ENCODE measurements at regions not wholly inside any gene's neighbourhood (a gene's known extent, or its start where the extent isn't known, plus 50 kb on each side); places are given as distances from the start of the nearest gene placed in this dataset.

GRCh38 chr3:6079011-6079410 lies 781.9 kb upstream of the GRM7 start:
- DNase-seq (ENCODE audit: low read depth in 1 of 2, low spot score in 1 of 2) = no peak

- no peak for DNase-seq (ENCODE audit: low read depth in 1 of 2, low spot score in 1 of 2)
These were observed 781.2 kb upstream of the GRM7 start for GRCh38 chr3:6079561-6080179.

GRCh38 chr3:6088433-6088832 lies 772.5 kb upstream of the GRM7 start:
- DNase-seq (ENCODE audit: low read depth in 1 of 2, low spot score in 1 of 2) = no peak

- no peak for DNase-seq (ENCODE audit: low read depth in 1 of 2, low spot score in 1 of 2)
These were observed 771.1 kb upstream of the GRM7 start for GRCh38 chr3:6089780-6090179.

- DNase-seq (ENCODE audit: low read depth in 1 of 2, low spot score in 1 of 2) = no peak
These were observed 769.7 kb upstream of the GRM7 start for GRCh38 chr3:6091262-6091661.

- DNase-seq (ENCODE audit: low read depth in 1 of 2, low spot score in 1 of 2) = no peak
These were observed 765.9 kb upstream of the GRM7 start for GRCh38 chr3:6095006-6095405.

- no peak for DNase-seq (ENCODE audit: low read depth in 1 of 2, low spot score in 1 of 2)
These were observed 763.9 kb upstream of the GRM7 start for GRCh38 chr3:6097021-6097420.

GRCh38 chr3:6097556-6097955 lies 763.4 kb upstream of the GRM7 start:
- DNase-seq (ENCODE audit: low read depth in 1 of 2, low spot score in 1 of 2) = no peak

- DNase-seq (ENCODE audit: low read depth in 1 of 2, low spot score in 1 of 2) = no peak
These were observed 762.3 kb upstream of the GRM7 start for GRCh38 chr3:6098516-6099157.

GRCh38 chr3:6099458-6100075 lies 761.3 kb upstream of the GRM7 start:
- no peak for DNase-seq (ENCODE audit: low read depth in 1 of 2, low spot score in 1 of 2)

- no peak for DNase-seq (ENCODE audit: low read depth in 1 of 2, low spot score in 1 of 2)
These were observed 755.7 kb upstream of the GRM7 start for GRCh38 chr3:6105187-6105586.

- DNase-seq (ENCODE audit: low read depth in 1 of 2, low spot score in 1 of 2) = no peak
These were observed 752.0 kb upstream of the GRM7 start for GRCh38 chr3:6108957-6109356.

- DNase-seq (ENCODE audit: low read depth in 1 of 2, low spot score in 1 of 2) = no peak
These were observed 750.5 kb upstream of the GRM7 start for GRCh38 chr3:6110451-6110850.

- DNase-seq (ENCODE audit: low read depth in 1 of 2, low spot score in 1 of 2) = no peak
These were observed 748.4 kb upstream of the GRM7 start for GRCh38 chr3:6112546-6112945.

GRCh38 chr3:6113338-6113737 lies 747.6 kb upstream of the GRM7 start:
- no peak for DNase-seq (ENCODE audit: low read depth in 1 of 2, low spot score in 1 of 2)

GRCh38 chr3:6119367-6119766 lies 741.5 kb upstream of the GRM7 start:
- DNase-seq (ENCODE audit: low read depth in 1 of 2, low spot score in 1 of 2) = no peak

GRCh38 chr3:6120786-6121185 lies 740.1 kb upstream of the GRM7 start:
- DNase-seq (ENCODE audit: low read depth in 1 of 2, low spot score in 1 of 2) = no peak

- no peak for DNase-seq (ENCODE audit: low read depth in 1 of 2, low spot score in 1 of 2)
These were observed 736.0 kb upstream of the GRM7 start for GRCh38 chr3:6124875-6125274.

- DNase-seq (ENCODE audit: low read depth in 1 of 2, low spot score in 1 of 2) = no peak
These were observed 735.4 kb upstream of the GRM7 start for GRCh38 chr3:6125520-6125919.

- no peak for DNase-seq (ENCODE audit: low read depth in 1 of 2, low spot score in 1 of 2)
These were observed 728.1 kb upstream of the GRM7 start for GRCh38 chr3:6132684-6133432.

GRCh38 chr3:6142707-6143106 lies 718.2 kb upstream of the GRM7 start:
- DNase-seq (ENCODE audit: low read depth in 1 of 2, low spot score in 1 of 2) = no peak

GRCh38 chr3:6147883-6148282 lies 713.0 kb upstream of the GRM7 start:
- DNase-seq (ENCODE audit: low read depth in 1 of 2, low spot score in 1 of 2) = no peak
